ENCODE measurements at regions not wholly inside any gene's neighbourhood (a gene's known extent, or its start where the extent isn't known, plus 50 kb on each side); places are given as distances from the start of the nearest gene placed in this dataset.
"Not testable (repeated sequence)": the region's sequence is repeated elsewhere in the genome, so short reads cannot be mapped to it uniquely, and the experiment has no call there.

DNA sequence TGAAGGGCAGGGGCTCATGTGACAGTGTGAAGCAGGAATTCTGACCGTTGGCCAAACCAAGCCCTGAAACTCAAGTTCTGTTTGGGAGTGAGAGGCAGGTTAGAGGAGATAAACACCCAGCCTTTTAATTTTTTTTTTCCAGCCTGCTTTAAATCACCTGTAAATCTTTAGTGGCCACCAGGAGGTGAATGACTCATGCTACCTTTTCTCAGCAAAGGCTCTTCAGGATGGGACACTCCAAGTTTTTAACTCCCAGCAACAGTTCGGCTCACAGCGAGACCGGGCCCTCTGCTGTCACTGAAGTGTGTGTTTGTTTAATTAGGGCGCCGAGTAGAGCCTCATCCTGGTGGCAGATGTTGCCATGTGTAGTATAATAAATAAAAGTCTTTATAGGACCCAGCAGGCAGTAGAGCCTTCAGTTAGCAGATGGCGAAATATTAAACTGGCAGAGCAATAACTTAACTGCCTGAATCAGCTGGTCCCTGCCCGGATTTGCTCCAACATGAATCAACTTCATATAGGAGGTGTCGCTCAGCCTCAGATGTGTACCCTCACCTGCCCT, 180.3 kb downstream of the NPIPA7 start:
- H3K9me3 ChIP-seq (ENCODE audit: control insufficient read depth in 2 of 2, low read length in 2 of 2); H3K9ac ChIP-seq (ENCODE audit: low read depth in 1 of 2, low read length in 2 of 2); H3K36me3 ChIP-seq (ENCODE audit: control insufficient read depth in 2 of 2, insufficient read depth in 2 of 2, low read length in 2 of 2); H3K27ac ChIP-seq (ENCODE audit: low read depth in 2 of 2, low read length in 2 of 2); H3K27me3 ChIP-seq (ENCODE audit: control insufficient read depth in 2 of 2, insufficient read depth in 2 of 2, low read length in 2 of 2); H3K4me1 ChIP-seq (ENCODE audit: control insufficient read depth in 2 of 2, insufficient read depth in 2 of 2, low read length in 2 of 2); H3K4me3 ChIP-seq (ENCODE audit: low read length in 2 of 2): not testable (repeated sequence)

DNA sequence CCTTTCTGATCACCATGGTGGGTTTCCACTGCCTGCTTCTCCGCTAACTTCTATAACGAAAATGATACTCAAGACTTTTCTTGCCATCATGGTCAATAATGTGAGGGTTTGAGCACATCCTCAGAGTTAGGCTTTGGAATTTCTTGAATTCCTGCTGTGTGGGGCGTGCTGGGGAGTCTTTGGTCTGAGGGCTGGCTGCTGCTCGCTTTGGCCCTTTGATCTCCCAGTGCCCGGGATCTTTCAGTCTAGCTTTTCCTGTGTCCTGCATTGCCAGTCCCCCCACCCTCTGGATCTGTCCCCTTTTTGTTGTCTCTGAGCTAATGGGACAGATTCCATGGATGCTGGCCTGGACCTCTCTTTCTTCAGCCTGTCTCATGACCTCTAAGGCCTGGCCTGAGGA, 182.6 kb downstream of the NPIPA7 start:
- H3K4me3 ChIP-seq (ENCODE audit: low read length in 2 of 2); H3K27ac ChIP-seq (ENCODE audit: low read depth in 2 of 2, low read length in 2 of 2); H3K27me3 ChIP-seq (ENCODE audit: control insufficient read depth in 2 of 2, insufficient read depth in 2 of 2, low read length in 2 of 2); H3K4me1 ChIP-seq (ENCODE audit: control insufficient read depth in 2 of 2, insufficient read depth in 2 of 2, low read length in 2 of 2); H3K9me3 ChIP-seq (ENCODE audit: control insufficient read depth in 2 of 2, low read length in 2 of 2); H3K36me3 ChIP-seq (ENCODE audit: control insufficient read depth in 2 of 2, insufficient read depth in 2 of 2, low read length in 2 of 2); H3K9ac ChIP-seq (ENCODE audit: low read depth in 1 of 2, low read length in 2 of 2): not testable (repeated sequence)

DNA sequence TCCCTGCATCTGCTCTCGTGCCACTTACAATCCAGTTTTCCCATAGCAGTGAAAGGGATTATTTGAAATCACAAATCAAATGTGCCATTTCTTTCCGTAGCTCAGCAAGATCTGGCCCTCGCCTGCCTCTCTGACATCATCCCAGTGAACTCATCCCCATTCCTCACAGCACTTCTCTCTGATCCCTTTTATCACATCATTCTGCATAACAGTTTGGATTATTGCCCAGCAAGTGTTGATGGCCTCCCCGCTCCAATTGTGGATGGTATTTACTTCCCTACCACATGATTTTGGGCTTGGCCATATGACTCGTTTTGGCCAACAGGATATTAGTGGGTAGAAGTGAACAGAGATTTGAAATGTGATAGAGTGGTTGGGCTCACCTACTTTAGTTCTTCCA, 185.0 kb downstream of the NPIPA7 start:
- not testable (repeated sequence) for H3K4me3 ChIP-seq (ENCODE audit: low read length in 2 of 2); H3K27me3 ChIP-seq (ENCODE audit: control insufficient read depth in 2 of 2, insufficient read depth in 2 of 2, low read length in 2 of 2); H3K9me3 ChIP-seq (ENCODE audit: control insufficient read depth in 2 of 2, low read length in 2 of 2); H3K9ac ChIP-seq (ENCODE audit: low read depth in 1 of 2, low read length in 2 of 2); H3K36me3 ChIP-seq (ENCODE audit: control insufficient read depth in 2 of 2, insufficient read depth in 2 of 2, low read length in 2 of 2); H3K4me1 ChIP-seq (ENCODE audit: control insufficient read depth in 2 of 2, insufficient read depth in 2 of 2, low read length in 2 of 2); H3K27ac ChIP-seq (ENCODE audit: low read depth in 2 of 2, low read length in 2 of 2)

DNA sequence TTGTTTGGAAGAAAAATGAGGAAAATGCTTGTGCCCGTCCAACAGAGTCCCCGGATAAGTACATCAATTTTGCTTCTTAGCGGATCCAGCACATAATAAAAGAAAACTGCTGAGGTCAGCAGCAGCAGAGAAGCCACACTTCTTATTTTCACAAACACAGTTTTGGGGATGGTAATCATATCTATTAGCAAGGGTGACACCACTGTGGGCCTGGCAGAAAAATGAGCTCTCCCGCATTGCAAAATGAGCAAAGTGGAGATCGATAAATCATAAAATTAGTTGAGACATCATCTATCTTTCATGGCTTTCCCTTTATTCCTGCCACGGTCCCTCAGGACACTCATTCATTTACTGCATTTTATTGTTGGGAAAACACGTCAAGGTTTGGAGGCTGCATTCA, 186.4 kb downstream of the NPIPA7 start:
- not testable (repeated sequence) for H3K4me3 ChIP-seq (ENCODE audit: low read length in 2 of 2); H3K27me3 ChIP-seq (ENCODE audit: control insufficient read depth in 2 of 2, insufficient read depth in 2 of 2, low read length in 2 of 2); H3K27ac ChIP-seq (ENCODE audit: low read depth in 2 of 2, low read length in 2 of 2); H3K9me3 ChIP-seq (ENCODE audit: control insufficient read depth in 2 of 2, low read length in 2 of 2); H3K9ac ChIP-seq (ENCODE audit: low read depth in 1 of 2, low read length in 2 of 2); H3K36me3 ChIP-seq (ENCODE audit: control insufficient read depth in 2 of 2, insufficient read depth in 2 of 2, low read length in 2 of 2); H3K4me1 ChIP-seq (ENCODE audit: control insufficient read depth in 2 of 2, insufficient read depth in 2 of 2, low read length in 2 of 2)

DNA sequence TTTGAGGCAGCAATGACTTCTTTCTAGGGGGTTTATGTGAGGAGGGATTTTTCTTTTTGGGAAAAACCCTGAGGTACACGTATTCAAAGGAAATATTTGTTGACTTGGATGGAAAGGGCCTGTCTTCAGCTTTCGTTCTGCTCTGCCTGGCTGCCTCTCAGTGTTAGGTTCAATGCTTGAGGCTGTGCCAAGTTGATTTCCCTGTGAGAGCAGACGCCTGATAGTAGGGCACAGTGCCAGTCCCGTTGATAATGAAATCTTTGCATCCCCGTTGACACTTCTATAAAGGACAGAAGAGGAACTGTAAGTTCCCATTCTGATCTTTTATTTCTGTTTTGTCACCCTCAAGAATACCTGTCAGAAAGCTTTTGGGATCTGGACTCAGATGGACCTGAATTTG, 191.1 kb downstream of the NPIPA7 start:
- not testable (repeated sequence) for H3K4me3 ChIP-seq (ENCODE audit: low read length in 2 of 2); H3K9me3 ChIP-seq (ENCODE audit: control insufficient read depth in 2 of 2, low read length in 2 of 2); H3K27ac ChIP-seq (ENCODE audit: low read depth in 2 of 2, low read length in 2 of 2); H3K27me3 ChIP-seq (ENCODE audit: control insufficient read depth in 2 of 2, insufficient read depth in 2 of 2, low read length in 2 of 2); H3K36me3 ChIP-seq (ENCODE audit: control insufficient read depth in 2 of 2, insufficient read depth in 2 of 2, low read length in 2 of 2); H3K4me1 ChIP-seq (ENCODE audit: control insufficient read depth in 2 of 2, insufficient read depth in 2 of 2, low read length in 2 of 2); H3K9ac ChIP-seq (ENCODE audit: low read depth in 1 of 2, low read length in 2 of 2)

DNA sequence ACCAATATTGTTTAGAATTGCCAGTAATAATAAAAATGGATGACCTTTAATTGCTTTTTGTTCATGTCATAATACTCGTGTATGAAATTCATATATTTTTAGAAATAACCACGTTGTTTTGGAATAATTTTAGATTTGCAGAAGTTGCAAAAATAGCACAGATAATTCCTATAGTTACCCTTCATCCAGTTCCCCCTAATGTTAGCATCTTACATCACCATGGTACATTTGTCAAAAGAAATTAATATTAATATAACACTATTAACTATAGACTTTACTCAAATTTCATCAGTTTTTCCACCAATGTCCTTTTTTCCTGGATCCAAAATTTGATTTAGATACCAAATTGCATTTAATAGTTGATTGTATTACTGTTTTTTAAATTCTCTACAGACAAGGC, 191.9 kb downstream of the NPIPA7 start:
- H3K4me1 ChIP-seq (ENCODE audit: control insufficient read depth in 2 of 2, insufficient read depth in 2 of 2, low read length in 2 of 2); H3K9me3 ChIP-seq (ENCODE audit: control insufficient read depth in 2 of 2, low read length in 2 of 2); H3K27ac ChIP-seq (ENCODE audit: low read depth in 2 of 2, low read length in 2 of 2); H3K4me3 ChIP-seq (ENCODE audit: low read length in 2 of 2); H3K27me3 ChIP-seq (ENCODE audit: control insufficient read depth in 2 of 2, insufficient read depth in 2 of 2, low read length in 2 of 2); H3K36me3 ChIP-seq (ENCODE audit: control insufficient read depth in 2 of 2, insufficient read depth in 2 of 2, low read length in 2 of 2); H3K9ac ChIP-seq (ENCODE audit: low read depth in 1 of 2, low read length in 2 of 2): not testable (repeated sequence)

DNA sequence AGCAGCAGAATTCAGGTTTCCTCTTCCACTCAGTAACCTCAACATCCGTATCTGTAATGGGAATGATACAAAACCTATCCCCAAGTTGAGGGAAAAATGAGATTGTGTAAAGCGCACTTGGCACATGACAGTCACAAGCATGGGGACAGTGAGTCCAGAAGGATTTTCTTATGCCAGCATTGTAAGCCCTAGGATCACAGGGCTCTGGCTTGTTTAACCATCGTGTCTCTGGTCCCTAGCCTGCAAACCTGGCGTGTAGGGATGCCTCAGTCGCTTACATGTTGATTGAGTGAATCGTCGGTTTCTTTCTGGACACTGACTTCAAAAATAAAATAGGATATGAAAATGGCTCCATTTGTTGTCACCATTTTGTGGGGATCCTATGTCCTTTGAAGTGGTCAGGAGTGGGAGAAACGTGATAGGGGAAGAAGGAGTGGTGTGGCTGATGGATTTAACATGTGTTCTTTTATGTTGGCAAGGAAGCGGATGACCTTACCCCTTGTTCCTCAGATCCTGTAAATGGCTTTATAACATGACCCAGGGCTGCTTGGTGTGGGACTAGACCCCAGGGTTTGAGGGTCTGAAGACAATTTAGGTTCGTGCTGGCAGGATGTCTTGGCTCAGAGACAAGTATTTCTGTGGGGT, 193.3 kb downstream of the NPIPA7 start:
- H3K4me3 ChIP-seq (ENCODE audit: low read length in 2 of 2); H3K9me3 ChIP-seq (ENCODE audit: control insufficient read depth in 2 of 2, low read length in 2 of 2); H3K9ac ChIP-seq (ENCODE audit: low read depth in 1 of 2, low read length in 2 of 2); H3K27me3 ChIP-seq (ENCODE audit: control insufficient read depth in 2 of 2, insufficient read depth in 2 of 2, low read length in 2 of 2); H3K36me3 ChIP-seq (ENCODE audit: control insufficient read depth in 2 of 2, insufficient read depth in 2 of 2, low read length in 2 of 2); H3K4me1 ChIP-seq (ENCODE audit: control insufficient read depth in 2 of 2, insufficient read depth in 2 of 2, low read length in 2 of 2); H3K27ac ChIP-seq (ENCODE audit: low read depth in 2 of 2, low read length in 2 of 2): not testable (repeated sequence)

DNA sequence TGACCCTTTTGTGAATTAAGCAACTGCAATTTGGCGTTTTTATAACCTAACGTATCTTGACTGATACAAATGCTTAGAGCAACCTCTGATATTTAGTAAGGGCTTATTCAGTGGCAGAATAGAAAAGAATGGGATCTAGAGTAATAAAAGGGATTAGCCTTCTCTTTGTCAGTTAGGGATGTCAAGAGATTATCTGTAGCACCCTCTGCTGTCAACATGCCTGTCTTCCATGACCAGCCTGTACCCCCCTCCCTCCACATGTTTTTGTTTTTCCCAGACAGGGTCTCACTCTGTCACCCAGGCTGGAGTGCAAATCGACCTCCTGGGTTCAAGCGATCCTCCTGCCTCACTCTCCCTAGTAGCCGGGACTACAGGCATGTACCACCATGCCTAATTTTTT, 198.1 kb downstream of the NPIPA7 start:
- not testable (repeated sequence) for H3K4me1 ChIP-seq (ENCODE audit: control insufficient read depth in 2 of 2, insufficient read depth in 2 of 2, low read length in 2 of 2); H3K9me3 ChIP-seq (ENCODE audit: control insufficient read depth in 2 of 2, low read length in 2 of 2); H3K36me3 ChIP-seq (ENCODE audit: control insufficient read depth in 2 of 2, insufficient read depth in 2 of 2, low read length in 2 of 2); H3K9ac ChIP-seq (ENCODE audit: low read depth in 1 of 2, low read length in 2 of 2); H3K27me3 ChIP-seq (ENCODE audit: control insufficient read depth in 2 of 2, insufficient read depth in 2 of 2, low read length in 2 of 2); H3K27ac ChIP-seq (ENCODE audit: low read depth in 2 of 2, low read length in 2 of 2); H3K4me3 ChIP-seq (ENCODE audit: low read length in 2 of 2)

DNA sequence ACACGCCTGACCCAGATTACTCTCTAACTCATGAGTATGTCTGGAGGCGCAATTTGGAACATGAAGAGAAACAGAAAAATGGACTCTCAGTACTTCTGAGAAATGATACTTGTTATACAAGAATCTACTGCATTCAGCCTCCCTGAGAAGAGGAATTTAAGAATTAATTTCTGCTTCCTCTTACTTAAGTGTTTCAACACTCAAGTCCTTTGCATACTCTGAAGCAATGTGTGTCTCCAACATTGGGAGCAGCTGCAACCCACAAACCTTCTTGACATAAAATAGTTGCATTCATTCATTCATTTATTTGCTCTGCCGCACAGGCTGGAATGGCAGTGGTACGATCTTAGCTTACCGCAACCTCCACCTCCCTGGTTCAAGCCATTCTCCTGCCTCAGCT, 199.8 kb downstream of the NPIPA7 start:
- no peaks in the 10 kb centered on the region for H3K27me3 ChIP-seq (ENCODE audit: control insufficient read depth in 2 of 2, insufficient read depth in 2 of 2, low read length in 2 of 2)
- H3K36me3 ChIP-seq (ENCODE audit: control insufficient read depth in 2 of 2, insufficient read depth in 2 of 2, low read length in 2 of 2): no peaks in the 10 kb centered on the region
- H3K27ac ChIP-seq (ENCODE audit: low read depth in 2 of 2, low read length in 2 of 2): no peak overlapping the region
- no peak overlapping the region for H3K9ac ChIP-seq (ENCODE audit: low read depth in 1 of 2, low read length in 2 of 2)
- no peak overlapping the region for H3K4me3 ChIP-seq (ENCODE audit: low read length in 2 of 2)
- no peaks in the 10 kb centered on the region for H3K9me3 ChIP-seq (ENCODE audit: control insufficient read depth in 2 of 2, low read length in 2 of 2)
- no peaks in the 10 kb centered on the region for H3K4me1 ChIP-seq (ENCODE audit: control insufficient read depth in 2 of 2, insufficient read depth in 2 of 2, low read length in 2 of 2)

DNA sequence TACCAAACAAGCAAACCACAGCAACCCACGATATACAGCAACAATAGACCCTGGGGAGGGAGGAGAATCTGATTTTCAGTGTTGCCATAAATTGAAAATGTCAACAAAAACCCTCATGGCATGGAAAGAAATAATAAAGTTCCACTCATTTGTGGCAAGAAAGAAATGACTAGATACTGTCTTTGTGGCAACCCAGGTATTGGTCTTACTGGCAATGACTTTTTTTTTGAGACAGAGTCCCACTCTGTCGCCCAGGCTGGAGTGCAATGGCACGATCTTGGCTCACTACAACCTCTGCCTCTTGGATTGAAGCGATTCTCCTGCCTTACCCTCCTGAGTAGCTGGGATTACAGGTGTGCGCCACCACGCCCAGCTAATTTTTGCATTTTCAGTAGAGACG, 204.0 kb downstream of the NPIPA7 start:
- not testable (repeated sequence) for H3K36me3 ChIP-seq (ENCODE audit: control insufficient read depth in 2 of 2, insufficient read depth in 2 of 2, low read length in 2 of 2); H3K4me3 ChIP-seq (ENCODE audit: low read length in 2 of 2); H3K9me3 ChIP-seq (ENCODE audit: control insufficient read depth in 2 of 2, low read length in 2 of 2)

DNA sequence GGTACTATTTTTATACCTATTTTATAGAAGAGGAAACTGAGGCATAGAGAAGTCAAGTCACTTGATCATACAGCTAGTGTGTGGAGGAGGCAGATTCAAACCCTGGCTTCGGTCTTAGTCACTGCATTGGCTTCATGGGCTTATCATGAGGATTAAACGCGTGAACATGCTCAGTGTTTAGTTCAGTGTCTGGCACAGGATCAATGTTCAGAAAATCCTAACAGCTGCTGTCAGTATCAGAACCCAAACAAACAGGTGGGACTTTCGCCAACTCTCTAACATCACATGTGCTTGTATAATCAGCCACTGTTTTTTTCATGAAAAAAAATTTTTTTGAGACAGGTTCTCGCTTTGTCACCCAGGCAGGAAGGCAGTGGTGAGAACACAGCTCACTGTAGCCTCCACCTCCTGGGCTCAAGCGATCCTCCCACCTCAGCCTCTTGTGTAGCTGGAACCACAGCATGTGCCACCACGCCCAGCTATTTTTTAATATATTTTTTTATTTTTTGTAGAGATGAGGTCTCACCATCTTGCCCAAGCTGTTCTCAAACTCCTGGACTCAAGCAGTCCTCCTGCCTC, 207.2 kb downstream of the NPIPA7 start:
- not testable (repeated sequence) for H3K36me3 ChIP-seq (ENCODE audit: control insufficient read depth in 2 of 2, insufficient read depth in 2 of 2, low read length in 2 of 2); H3K27me3 ChIP-seq (ENCODE audit: control insufficient read depth in 2 of 2, insufficient read depth in 2 of 2, low read length in 2 of 2); H3K27ac ChIP-seq (ENCODE audit: low read depth in 2 of 2, low read length in 2 of 2); H3K4me1 ChIP-seq (ENCODE audit: control insufficient read depth in 2 of 2, insufficient read depth in 2 of 2, low read length in 2 of 2); H3K9ac ChIP-seq (ENCODE audit: low read depth in 1 of 2, low read length in 2 of 2); H3K9me3 ChIP-seq (ENCODE audit: control insufficient read depth in 2 of 2, low read length in 2 of 2); H3K4me3 ChIP-seq (ENCODE audit: low read length in 2 of 2)

More for the DNA sequence above, 204.0 kb downstream of the NPIPA7 start:
- H3K27me3 ChIP-seq (ENCODE audit: control insufficient read depth in 2 of 2, insufficient read depth in 2 of 2, low read length in 2 of 2); H3K4me1 ChIP-seq (ENCODE audit: control insufficient read depth in 2 of 2, insufficient read depth in 2 of 2, low read length in 2 of 2); H3K27ac ChIP-seq (ENCODE audit: low read depth in 2 of 2, low read length in 2 of 2); H3K9ac ChIP-seq (ENCODE audit: low read depth in 1 of 2, low read length in 2 of 2): not testable (repeated sequence)
